Activated T-cell treated with anti-CD3 and anti-CD28 coated beads for 48 hours (primary cell): ENCODE measurements at regions not wholly inside any gene's neighbourhood (a gene's known extent, or its start where the extent isn't known, plus 50 kb on each side); places are given as distances from the start of the nearest gene placed in this dataset.
"Not testable (repeated sequence)": the region's sequence is repeated elsewhere in the genome, so short reads cannot be mapped to it uniquely, and the experiment has no call there.

Experiments
- DNase-seq: peaks from one replicate; pipeline ENCODE4 v3.0.0-alpha.2; 2020; ENCODE audit warnings: low read depth

DNA sequence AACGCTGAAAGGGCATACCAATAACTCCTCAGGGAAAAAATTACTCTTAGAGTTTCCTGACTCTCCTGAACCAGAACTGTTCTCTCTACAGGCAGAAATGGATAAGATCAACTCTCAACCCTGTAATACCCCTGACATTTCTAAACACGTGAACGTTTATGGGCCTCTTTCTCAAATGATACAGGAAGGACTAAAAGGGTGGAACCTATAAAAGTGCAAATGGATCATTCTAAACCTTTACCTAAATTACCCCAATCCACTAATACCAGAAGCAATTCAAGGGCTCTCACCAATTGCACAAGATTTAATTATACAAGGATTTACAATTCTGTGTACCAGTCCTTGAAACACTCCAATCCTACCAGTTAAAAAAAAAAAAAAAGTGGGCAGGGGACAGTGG lies 98.0 kb upstream of the FAM174B start:
- DNase-seq, result no peak

DNA sequence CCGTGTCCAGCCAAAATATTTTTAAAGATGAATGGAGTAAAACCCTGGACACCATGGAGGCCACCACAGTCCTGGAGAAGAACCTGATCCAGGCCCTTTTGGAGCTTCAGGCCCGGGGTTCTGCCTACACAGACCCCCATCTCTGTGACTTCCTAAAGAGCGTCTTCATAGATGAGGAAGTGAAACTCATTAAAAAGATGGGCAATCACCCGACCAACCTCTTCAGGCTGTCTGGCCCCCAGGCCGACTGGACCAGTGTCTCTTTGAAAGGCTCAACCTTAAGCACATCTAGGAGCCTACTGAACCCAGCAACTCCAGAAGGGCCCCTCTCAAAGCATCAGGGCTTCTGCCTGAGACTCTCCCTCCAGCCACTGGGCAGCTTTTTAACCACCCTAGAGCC lies 107.9 kb upstream of the FAM174B start:
- DNase-seq, result no peak

DNA sequence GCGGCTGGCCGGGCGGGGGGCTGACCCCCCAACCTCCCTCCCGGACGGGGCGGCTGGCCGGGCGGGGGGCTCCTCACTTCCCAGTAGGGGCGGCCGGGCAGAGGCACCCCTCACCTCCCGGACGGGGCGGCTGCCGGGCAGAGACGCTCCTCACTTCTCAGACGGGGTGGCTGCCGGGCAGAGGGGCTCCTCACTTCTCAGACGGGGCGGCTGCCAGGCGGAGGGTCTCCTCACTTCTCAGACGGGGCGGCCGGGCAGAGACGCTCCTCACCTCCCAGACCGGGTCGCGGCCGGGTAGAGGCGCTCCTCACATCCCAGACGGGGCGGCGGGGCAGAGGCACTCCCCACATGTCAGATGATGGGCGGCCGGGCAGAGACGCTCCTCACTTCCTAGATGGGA lies 112.6 kb upstream of the FAM174B start:
- DNase-seq, result not testable (repeated sequence)

DNA sequence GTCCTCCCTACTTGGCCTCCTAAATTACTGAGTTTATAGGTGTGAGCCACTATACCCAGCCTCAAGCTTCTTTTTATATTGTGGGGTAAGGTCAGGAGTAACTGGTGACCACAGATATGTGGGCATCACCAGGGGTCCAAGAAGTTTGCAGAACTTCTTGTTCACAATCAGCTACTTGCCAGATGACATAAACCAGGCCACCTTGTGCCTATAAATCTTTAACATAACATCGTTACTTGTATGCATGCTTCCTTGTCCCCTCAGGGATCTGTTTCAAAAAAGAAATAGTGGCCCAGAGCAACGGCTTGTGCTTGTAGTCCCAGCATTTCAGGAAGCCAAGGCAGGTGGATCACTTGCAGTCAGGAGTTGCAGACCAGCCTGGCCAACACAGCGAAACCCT lies 115.1 kb upstream of the FAM174B start:
- DNase-seq, result no peak

DNA sequence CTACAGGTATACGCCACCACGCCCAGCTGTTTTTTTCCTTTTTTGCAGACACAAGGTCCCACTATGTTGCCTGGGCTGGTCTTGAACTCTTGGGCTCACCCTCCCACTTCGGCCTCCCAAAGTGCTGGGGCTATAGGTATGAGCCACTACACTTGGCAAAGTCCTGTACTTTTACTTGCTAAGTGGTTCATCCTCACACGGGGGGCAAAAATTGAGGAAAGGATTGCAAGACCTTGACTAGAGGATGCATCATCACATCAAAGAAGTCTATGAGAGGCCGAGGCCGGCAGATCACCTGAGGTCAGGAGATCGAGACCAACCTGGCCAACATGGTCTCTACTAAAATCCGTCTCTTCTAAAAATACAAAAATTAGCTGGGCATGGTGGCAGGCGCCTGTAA lies 116.5 kb upstream of the FAM174B start:
- no peak for DNase-seq

DNA sequence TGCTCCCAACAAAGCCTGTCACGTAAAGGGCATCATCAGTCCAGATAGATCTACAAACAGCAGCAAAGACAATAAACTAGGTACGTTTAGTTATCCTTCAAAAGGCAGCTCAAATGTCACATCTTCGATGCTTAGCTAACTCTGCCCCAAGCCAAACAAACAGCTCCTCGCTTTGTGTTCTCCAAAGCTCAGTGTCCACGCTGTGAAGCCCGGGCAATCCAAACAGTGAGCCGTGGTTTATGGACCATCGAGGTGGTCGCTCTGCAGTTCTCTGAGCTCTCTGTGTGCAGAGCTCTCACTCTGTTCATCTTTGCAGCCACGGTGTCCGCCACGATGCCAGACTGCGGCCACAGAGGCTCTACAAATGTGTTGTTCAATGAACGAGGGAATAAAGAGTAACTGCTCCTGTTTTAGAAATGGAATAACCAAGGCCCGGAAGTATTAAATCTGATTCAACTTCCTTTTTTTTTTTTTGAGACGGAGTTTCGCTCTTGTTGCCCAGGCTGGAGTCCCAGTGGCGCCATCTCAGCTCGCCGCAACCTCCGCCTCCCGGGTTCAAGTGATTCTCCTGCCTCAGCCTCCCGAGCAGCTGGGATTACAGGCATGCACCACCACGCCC lies 117.2 kb upstream of the FAM174B start:
- no peak for DNase-seq

DNA sequence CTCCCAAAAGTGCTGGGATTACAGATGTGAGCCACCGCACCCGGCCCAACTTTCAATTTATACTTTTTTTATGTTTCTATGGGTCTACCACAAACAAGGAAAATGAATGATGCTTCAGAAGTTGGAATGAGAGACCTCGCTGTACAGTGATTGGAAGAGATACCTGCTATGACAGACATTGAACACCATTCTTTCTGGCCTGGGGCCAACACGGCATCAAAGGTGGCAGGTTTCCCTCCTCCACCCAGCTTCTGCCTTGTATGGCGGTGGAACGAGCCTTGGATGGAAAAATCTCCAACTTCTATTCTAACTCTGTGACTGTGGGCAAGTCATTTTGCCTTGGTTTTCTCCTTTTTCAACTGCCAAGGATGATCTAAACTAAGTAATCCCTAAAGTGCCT lies 117.8 kb upstream of the FAM174B start:
- DNase-seq, result no peak

DNA sequence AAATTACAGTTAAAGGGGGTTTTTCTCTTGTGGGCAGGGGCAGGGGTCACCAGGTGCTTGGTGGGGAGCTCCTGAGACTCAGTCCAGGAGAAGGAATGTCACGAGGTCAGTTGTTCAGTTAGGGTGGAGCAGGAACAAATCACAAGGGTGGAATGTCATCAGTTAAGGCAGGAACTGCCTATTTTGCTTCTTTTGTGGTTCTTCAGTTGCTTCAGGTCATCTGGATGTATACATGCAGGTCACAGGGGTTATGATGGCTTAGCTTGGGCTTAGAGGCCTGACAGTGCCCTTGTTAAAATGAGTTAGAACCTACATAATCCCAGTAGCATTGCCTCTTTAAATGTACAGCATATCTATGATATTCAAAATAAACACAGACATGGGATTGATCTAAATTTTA lies 120.2 kb upstream of the CHD2 start:
- DNase-seq, result no peak

DNA sequence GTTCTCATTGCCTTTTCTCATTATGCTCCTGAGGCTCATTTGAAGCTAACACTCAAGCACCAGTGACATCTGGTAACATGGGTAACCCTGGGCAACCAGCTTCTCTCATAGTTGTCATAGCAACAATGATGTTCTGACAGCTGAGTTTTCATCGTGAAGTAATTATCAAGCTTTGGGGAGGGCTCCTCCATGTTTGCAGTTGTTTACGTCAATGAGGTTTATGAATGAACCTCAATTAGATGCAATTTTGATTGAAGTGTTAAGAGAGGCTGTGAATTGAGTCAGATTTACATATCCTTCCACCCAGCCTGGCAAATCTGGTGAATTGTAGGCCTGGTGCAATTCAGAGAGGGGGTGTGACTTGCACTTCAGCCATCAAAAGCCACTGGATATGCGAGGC lies 119.3 kb upstream of the CHD2 start:
- DNase-seq, result no peak

DNA sequence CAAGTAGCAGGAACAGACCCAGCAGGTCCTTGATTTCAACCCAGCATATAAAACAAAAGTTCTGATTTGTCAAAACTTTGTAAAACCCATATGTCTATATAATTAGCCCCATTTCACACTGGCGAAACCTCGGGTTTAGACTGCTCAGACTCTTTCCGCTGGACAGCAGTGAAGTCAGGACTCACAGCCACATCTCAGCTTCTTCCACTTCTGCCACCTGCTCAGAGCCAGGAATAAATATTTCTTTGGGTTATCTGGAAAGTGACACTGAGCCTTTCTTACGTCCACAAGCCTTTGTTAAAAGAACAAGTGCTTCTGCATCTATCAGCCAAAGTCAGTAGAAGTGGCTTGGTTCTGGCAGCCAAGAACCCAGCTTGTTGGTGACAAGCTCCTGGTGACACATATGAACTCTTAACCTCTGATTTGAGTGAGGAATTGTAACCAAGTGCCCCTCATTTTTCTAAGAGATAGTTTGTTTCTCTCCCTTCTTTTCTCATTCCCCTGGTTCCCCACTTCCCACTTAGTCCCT lies 118.1 kb upstream of the CHD2 start:
- DNase-seq, result no peak

DNA sequence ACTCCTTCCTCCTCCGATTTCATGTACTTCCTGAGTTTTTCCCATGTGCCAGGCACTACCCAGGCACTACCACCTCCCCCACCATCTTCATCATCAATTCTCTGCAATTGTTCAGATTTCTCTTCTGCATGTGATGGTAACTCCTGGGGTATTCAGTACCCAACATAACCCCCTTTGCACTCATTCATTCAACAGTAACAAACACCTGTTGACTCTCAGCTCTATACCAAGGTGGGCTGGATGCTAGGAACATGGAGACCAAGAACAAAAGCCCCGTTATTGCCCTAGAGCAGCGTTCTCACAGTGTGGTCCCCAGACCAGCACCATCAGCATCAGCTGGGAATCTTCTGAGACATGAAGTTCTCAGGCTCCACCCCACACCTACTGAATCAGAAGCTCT lies 113.0 kb upstream of the CHD2 start:
- DNase-seq, result no peak

DNA sequence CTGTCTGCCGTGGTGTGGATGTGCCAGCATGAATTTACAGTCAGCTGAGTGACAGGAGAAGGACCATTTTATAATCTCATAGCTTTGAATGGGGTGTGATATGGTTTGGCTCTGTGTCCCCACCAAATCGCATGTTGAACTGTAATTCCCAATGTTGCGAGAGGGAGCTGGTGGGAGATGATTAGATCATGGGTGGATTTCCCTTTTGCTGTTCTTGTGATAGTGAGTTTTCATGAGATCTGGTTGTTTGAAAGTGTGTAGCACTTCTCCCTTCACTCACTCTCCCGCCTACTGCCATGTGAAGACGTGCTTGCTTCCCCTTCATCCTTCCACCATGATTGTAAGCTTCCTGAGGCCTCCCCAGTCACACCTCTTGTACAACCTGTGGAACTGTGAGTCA lies 111.9 kb upstream of the CHD2 start:
- no peak for DNase-seq

DNA sequence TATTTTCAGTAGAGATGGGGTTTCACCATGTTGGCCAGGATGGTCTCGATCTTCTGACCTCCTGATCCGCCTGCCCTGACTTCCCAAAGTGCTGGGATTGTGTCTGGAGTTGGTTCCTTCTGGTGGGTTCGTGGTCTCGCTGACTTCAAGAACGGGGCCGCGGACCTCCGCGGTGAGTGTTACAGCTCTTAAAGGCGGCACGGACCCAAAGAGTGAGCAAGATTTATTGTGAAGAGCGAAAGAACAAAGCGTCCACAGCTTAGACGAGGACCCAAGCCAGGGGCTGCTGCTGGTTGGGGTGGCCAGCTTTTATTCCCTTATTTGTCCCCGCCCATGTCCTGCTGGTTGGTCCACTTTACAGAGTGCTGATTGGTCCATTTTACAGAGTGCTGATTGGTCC lies 111.3 kb upstream of the CHD2 start:
- not testable (repeated sequence) for DNase-seq

DNA sequence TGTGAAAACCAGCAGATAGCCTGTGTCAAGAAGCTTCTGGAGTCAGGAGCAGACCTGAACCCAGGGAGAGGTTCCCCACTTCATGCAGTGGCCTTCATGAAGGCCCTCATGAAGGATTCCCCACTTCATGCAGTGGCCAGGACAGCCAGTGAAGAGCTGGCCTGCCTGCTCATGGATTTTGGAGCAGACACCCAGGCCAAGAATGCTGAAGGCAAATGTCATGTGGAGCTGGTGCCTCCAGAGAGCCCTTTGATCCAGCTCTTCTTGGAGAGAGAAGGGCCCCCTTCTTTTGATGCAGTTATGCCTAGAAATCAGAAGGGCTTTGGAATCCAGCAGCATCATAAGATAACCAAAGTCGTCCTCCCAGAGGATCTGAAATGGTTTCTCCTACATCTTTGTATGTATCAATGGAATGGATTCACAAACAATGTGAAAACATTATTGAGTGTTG lies 103.9 kb upstream of the CHD2 start:
- DNase-seq, result no peak

DNA sequence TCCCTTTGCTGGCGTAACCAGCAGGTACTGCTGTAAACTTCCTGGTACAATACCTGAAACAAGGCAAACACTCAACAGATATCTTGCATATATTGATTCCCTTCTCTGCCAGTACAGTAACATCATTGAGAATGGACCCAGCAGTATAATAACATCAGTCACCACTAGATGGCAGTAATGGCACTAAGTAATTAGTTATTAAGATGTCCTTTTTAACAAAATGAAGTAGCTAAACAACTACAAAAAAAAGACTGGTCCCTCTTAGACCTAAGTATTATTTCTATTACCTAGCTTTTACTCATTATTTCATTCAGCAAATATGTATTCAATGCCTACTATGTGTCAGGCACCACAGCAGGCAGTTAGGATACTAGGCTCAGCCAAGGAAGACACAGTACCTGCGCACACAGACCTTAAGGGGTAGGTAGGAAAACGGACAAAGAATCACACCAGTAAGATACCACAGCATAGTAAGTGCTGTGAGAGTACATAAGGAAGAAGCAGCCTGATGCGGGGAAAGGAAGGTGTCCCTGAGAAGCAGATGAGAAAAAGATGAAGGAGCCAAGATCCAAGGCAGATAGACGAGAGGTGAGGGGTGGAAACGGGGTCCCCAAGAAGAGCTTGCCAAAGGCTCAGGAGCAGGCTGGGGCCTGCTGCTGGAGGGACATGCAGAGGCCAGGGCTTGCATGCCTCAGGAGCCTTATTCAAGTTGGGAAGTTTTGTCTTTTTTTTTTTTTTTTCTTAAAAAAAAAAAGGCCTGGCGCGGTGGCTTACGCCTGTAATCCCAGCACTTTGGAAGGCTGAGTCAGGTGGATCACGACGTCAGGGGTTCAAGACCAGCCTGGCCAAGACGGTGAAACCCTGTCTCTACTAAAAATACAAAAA lies 102.7 kb upstream of the CHD2 start:
- DNase-seq, result no peak

DNA sequence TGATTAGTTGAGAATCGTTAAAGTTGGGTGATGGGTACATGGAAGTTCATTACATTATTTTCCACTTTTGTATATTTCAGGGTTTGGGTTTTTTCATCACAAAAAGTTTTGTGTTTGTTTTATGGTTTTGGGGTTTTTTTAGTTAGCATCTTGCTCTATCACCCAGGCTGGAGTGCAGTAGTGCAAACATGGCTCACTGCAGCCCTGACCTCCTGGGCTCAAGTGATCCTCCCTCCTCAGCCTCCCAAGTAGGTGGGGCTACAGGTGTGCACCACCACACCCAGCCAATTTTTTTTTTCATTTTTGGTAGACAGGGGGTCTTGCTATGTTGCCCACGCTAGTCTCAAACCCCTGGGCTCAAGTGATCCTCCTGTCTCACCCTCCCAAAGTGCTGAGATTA lies 100.1 kb upstream of the CHD2 start:
- no peak for DNase-seq

DNA sequence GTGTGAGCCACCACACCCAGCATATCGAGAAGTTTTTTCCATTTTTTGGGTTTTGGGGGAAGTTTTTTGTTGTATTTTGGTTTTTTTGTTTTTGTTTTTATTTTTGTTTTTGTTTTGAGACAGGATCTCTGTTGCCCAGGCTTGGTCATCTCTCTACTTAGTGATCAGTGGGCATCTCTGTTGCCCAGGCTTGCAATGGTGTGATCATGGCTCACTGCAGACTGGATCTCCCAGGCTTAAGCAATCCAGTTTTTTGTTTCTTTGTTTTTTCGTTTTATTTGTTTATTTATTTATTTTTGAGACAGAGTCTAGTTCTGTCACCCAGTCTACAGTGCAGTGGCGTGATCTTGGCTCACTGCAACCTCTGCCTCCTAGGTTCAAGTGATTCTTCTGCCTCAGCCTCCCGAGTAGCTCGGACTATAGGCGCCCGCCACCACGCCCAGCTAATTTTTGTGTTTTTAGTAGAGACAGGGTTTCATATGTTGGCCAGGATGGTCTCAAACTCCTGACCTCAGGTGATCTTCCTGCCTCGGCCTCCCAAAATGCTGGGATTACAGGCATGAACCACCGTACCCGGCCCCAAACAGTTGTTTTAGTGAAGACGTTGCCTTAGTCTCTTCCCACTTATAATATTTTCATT lies 99.6 kb upstream of the CHD2 start:
- DNase-seq, result not testable (repeated sequence)

DNA sequence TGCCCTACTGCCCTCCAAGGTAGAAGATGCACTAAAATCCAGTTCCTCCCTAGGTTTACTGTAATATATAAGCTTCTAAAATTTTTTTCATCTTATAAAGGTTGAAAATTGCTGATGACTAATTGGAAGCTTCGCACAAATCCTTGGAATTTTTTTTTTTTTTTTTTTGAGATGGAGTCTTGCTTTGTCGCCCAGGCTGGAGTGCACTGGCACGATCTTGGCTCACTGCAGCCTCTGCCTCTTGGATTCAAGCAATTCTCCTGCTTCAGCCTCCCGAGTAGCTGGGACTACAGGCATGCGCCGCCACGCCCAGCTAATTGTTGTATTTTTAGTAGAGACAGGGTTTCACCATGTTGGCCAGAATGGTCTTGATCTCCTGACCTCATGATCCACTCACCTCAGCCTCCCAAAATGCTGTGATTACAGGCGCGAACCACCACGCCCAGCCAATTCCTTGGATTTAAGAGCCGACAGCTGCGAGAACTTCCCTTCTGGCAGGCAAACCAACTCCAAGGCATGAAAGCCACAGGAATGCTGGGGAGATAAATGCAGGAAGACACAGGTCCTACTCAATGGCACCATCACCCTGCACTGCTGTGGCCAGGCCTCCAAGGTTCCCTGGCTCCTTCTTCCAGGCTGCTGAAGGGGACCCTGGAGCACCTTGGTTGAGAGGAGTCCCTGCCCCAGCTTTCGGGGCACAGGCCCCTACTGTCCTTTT lies 98.9 kb upstream of the CHD2 start:
- not testable (repeated sequence) for DNase-seq

DNA sequence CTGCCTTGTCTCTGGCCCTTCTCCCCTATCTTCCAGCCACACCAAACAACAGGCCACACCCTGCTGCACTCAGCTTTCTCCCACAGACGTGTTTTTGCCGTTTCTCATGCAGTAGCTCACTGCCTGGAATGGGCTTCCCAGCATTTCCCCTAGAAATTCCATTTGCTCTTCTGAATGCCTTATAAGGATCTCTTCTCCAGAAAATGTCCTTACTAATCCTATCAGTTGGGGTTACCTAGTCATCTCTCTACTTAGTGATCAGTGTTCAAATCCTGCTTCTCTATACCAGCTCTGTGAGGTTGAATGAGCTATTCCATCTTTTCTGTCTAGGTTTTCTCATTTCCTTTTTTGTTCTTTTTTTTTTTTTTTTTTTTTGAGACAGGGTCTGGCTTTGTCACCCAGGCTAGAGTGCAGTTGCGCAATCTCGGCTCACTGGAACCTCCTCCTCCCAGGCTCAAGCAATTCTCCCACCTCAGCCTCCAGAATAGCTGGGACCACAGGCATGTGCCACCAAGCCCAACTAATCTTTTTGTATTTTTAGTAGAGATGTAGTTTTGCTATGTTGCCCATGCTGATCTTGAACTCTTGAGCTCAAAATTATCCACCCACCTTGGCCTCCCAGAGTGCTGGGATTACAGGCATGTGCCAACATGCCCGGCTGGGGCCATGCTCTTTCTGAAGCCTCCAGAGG lies 98.2 kb upstream of the CHD2 start:
- no peak for DNase-seq

DNA sequence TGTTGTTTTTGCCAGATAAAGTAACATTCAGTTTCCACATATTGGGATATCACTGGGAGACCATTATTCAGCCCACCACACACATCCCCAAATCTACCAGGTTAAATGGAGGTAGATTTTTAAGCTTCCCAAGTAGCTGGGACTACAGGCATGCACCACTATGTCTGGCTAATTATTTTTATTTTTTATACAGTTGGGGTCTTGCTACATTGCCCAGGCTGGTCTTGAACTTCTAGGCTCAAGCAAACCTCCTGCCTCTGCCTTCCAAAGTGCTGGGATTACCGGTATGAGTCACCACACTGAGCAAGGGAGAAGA lies 96.6 kb upstream of the CHD2 start:
- DNase-seq, result no peak

DNA sequence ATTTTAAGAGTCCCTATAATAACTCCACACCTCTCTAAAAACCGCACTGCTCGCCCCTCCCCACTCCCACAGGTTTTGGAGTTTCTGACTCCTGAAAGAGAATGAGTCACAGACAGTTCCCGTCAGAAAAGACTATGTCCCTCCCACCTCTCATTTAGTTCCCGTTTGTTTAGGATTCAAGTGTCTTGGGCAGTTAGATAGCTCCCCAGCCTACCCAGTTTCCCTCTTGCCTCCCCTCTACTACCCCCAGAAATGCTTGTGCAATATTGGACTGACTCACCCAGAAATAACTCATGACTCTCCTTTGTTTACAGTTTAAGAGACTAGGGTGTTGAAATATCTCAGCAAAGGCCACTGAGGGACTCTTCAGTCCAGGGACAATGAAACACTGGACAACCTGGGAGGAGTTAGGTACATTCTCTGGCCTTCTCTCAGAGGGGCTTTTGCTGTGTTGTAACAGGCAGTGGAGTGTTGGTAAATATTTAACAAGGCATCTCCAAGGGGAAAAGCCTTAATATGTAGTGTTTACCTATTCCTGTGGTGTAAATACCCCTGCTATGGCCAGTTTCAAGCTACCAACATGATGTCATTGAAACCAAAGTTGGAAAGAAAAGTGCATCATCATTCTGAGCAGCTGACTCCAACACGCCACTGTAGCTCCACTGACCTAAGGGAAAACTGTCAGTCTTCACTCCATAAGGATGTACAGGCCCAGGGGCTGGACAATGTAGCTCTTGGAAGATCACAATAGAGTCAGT lies 96.1 kb upstream of the CHD2 start:
- DNase-seq, result peak; percentile 74
